H1 (cell line): ENCODE measurements at regions not wholly inside any gene's neighbourhood (a gene's known extent, or its start where the extent isn't known, plus 50 kb on each side); places are given as distances from the start of the nearest gene placed in this dataset.

Source experiments
- CBX5 ChIP-seq: fragments of 300-800, 300-1000 bp; sonication (generic); IDR thresholded peaks from 2 replicates; pipeline ENCODE4 v1.7.1; 2016; ENCODE audit warnings: antibody characterized with exemption, low read length, low read depth
- KDM1A ChIP-seq: fragments of 200-600, 300-600 bp; sonication (generic); IDR thresholded peaks from 2 replicates; pipeline ENCODE4 v1.7.1; 2016; ENCODE audit warnings: mild to moderate bottlenecking, low read length, borderline replicate concordance
- NANOG ChIP-seq: IDR thresholded peaks from 2 replicates; pipeline ENCODE4 v1.6.1; 2011; ENCODE audit warnings: low read length, low read depth, mild to moderate bottlenecking, inconsistent platforms; ENCODE audit not compliant: insufficient read depth, poor library complexity, severe bottlenecking
- NRF1 ChIP-seq: IDR thresholded peaks from 2 replicates; pipeline ENCODE4 v1.6.1; 2011; ENCODE audit warnings: mild to moderate bottlenecking, low read depth, low read length, improper control_type of control experiment
- PHF8 ChIP-seq: fragments of 200-600 bp; sonication (generic); conservative IDR thresholded peaks from 2 replicates; pipeline ENCODE4 v1.7.1; 2012; ENCODE audit warnings: low read depth, mild to moderate bottlenecking, inconsistent platforms, low read length, moderate library complexity
- RAD21 ChIP-seq, 2 experiments: IDR thresholded peaks in 1 of 2; conservative IDR thresholded peaks in 1 of 2; 2 replicates each; pipeline ENCODE4 v1.6.1; 2011; ENCODE audit warnings: low read depth in 2 of 2, low read length in 2 of 2, improper control_type of control experiment in 1 of 2, inconsistent platforms in 1 of 2, mild to moderate bottlenecking in 1 of 2, moderate library complexity in 1 of 2
- SIX5 ChIP-seq: IDR thresholded peaks from 2 replicates; pipeline ENCODE4 v1.6.1; 2011; ENCODE audit warnings: mild to moderate bottlenecking, low read depth, low read length
- ZNF274 ChIP-seq: IDR thresholded peaks from 2 replicates; pipeline ENCODE4 v1.7.0; 2012; ENCODE audit warnings: low read length, borderline replicate concordance; ENCODE audit errors: extremely low read depth

GRCh38 chr17:72236980-72237633 lies 116.3 kb downstream of the SOX9 start (continued):
- no peak for TF ChIP-seq PHF8
- TF ChIP-seq NRF1 = no peak
- no peak for TF ChIP-seq KDM1A
- TF ChIP-seq NANOG = no peak
- no peak for TF ChIP-seq RAD21 (IDR thresholded peaks at IDR 0.05 in 1 of 2, conservative IDR thresholded peaks at IDR 0.05 in 1 of 2; ENCODE audit: low read depth in 2 of 2, low read length in 2 of 2)
- no peak for TF ChIP-seq ZNF274
- TF ChIP-seq CBX5 = no peak
- no peak for TF ChIP-seq SIX5
